ENCODE measurements at regions not wholly inside any gene's neighbourhood (a gene's known extent, or its start where the extent isn't known, plus 50 kb on each side); places are given as distances from the start of the nearest gene placed in this dataset.

- no peak for TF ChIP-seq CTCF (IDR thresholded peaks at IDR 0.05)
- TF ChIP-seq POLR2A (IDR thresholded peaks at IDR 0.05) = no peak
Measured at GRCh38 chr9:28808042-28808441, 1234.8 kb upstream of the C9orf72 start.
